OCI-LY1 (cell line): ENCODE measurements at regions not wholly inside any gene's neighbourhood (a gene's known extent, or its start where the extent isn't known, plus 50 kb on each side); places are given as distances from the start of the nearest gene placed in this dataset.

Experiments
- CTCF ChIP-seq: fragments of 200-600 bp; sonication (generic), shearing (Covaris generic); IDR thresholded peaks from 2 replicates; pipeline ENCODE4 v1.5.1; 2017; ENCODE audit warnings: mild to moderate bottlenecking, antibody characterized with exemption, low read length, moderate library complexity, mixed read lengths
- EZH2 ChIP-seq: fragments of 200-600 bp; sonication (generic), shearing (Covaris generic); IDR thresholded peaks from 2 replicates; pipeline ENCODE4 v1.8.0; 2017; ENCODE audit warnings: borderline replicate concordance, mixed run types, mild to moderate bottlenecking, antibody characterized with exemption, low read length, moderate library complexity, mixed read lengths

- TF ChIP-seq CTCF (no peak), EZH2 (no peak)
Measured at GRCh38 chr13:31591642-31592233, 147.6 kb upstream of the RXFP2 start.
